ENCODE measurements at regions not wholly inside any gene's neighbourhood (a gene's known extent, or its start where the extent isn't known, plus 50 kb on each side); places are given as distances from the start of the nearest gene placed in this dataset.
A peak's percentile ranks its signal among the peaks of the same experiment; 100 is the strongest.
"Not testable (repeated sequence)": the region's sequence is repeated elsewhere in the genome, so short reads cannot be mapped to it uniquely, and the experiment has no call there.

GRCh38 chr2:87217005-87217404 lies 195.4 kb upstream of the PLGLB1 start:
- not testable (repeated sequence) for H3K9ac ChIP-seq (ENCODE audit: low read length); H3K27me3 ChIP-seq (ENCODE audit: low read length); H3K4me2 ChIP-seq (ENCODE audit: low read depth, low read length, poor library complexity, severe bottlenecking); H3K4me3 ChIP-seq (ENCODE audit: low read length); H3K36me3 ChIP-seq (ENCODE audit: insufficient read depth, low read length); H3K9me2 ChIP-seq (replicated peaks; ENCODE audit: insufficient read depth, low read length); DNase-seq; H3K27ac ChIP-seq (ENCODE audit: low read length); H2AFZ ChIP-seq (ENCODE audit: low read length); H3K9me3 ChIP-seq (ENCODE audit: low read length); H3K79me2 ChIP-seq (ENCODE audit: low read length); H4K20me1 ChIP-seq (ENCODE audit: insufficient read depth, low read depth, low read length); H3K4me1 ChIP-seq (ENCODE audit: low read length)

GRCh38 chr2:87217741-87218410 lies 196.2 kb upstream of the PLGLB1 start:
- H3K27ac ChIP-seq (ENCODE audit: low read length); H2AFZ ChIP-seq (ENCODE audit: low read length); H3K36me3 ChIP-seq (ENCODE audit: insufficient read depth, low read length); H3K79me2 ChIP-seq (ENCODE audit: low read length); H3K4me3 ChIP-seq (ENCODE audit: low read length); H4K20me1 ChIP-seq (ENCODE audit: insufficient read depth, low read depth, low read length); H3K4me2 ChIP-seq (ENCODE audit: low read depth, low read length, poor library complexity, severe bottlenecking); H3K9ac ChIP-seq (ENCODE audit: low read length); H3K9me3 ChIP-seq (ENCODE audit: low read length); H3K9me2 ChIP-seq (replicated peaks; ENCODE audit: insufficient read depth, low read length); H3K27me3 ChIP-seq (ENCODE audit: low read length); H3K4me1 ChIP-seq (ENCODE audit: low read length): not testable (repeated sequence)
- DNase-seq, result peak; percentile 38

- H4K20me1 ChIP-seq (ENCODE audit: insufficient read depth, low read depth, low read length); H3K27me3 ChIP-seq (ENCODE audit: low read length); H3K79me2 ChIP-seq (ENCODE audit: low read length); H3K9ac ChIP-seq (ENCODE audit: low read length); H3K36me3 ChIP-seq (ENCODE audit: insufficient read depth, low read length); H3K4me3 ChIP-seq (ENCODE audit: low read length); H2AFZ ChIP-seq (ENCODE audit: low read length); H3K27ac ChIP-seq (ENCODE audit: low read length); H3K9me3 ChIP-seq (ENCODE audit: low read length); H3K9me2 ChIP-seq (replicated peaks; ENCODE audit: insufficient read depth, low read length); H3K4me2 ChIP-seq (ENCODE audit: low read depth, low read length, poor library complexity, severe bottlenecking); H3K4me1 ChIP-seq (ENCODE audit: low read length): not testable (repeated sequence)
- DNase-seq, result peak; percentile 24
Measured at GRCh38 chr2:87220651-87221050, 199.0 kb upstream of the PLGLB1 start.

- H3K9me3 ChIP-seq (ENCODE audit: low read length); H3K27me3 ChIP-seq (ENCODE audit: low read length); H3K4me2 ChIP-seq (ENCODE audit: low read depth, low read length, poor library complexity, severe bottlenecking); H3K4me1 ChIP-seq (ENCODE audit: low read length); H2AFZ ChIP-seq (ENCODE audit: low read length); H3K27ac ChIP-seq (ENCODE audit: low read length); H4K20me1 ChIP-seq (ENCODE audit: insufficient read depth, low read depth, low read length); H3K4me3 ChIP-seq (ENCODE audit: low read length); H3K9ac ChIP-seq (ENCODE audit: low read length); H3K9me2 ChIP-seq (replicated peaks; ENCODE audit: insufficient read depth, low read length); H3K79me2 ChIP-seq (ENCODE audit: low read length); H3K36me3 ChIP-seq (ENCODE audit: insufficient read depth, low read length): not testable (repeated sequence)
- peak; percentile 46 for DNase-seq
Measured at GRCh38 chr2:87222131-87222530, 200.5 kb upstream of the PLGLB1 start.

- DNase-seq; H3K36me3 ChIP-seq (ENCODE audit: insufficient read depth, low read length); H3K4me2 ChIP-seq (ENCODE audit: low read depth, low read length, poor library complexity, severe bottlenecking); H3K4me3 ChIP-seq (ENCODE audit: low read length); H3K27ac ChIP-seq (ENCODE audit: low read length); H2AFZ ChIP-seq (ENCODE audit: low read length); H3K9ac ChIP-seq (ENCODE audit: low read length); H3K27me3 ChIP-seq (ENCODE audit: low read length); H3K4me1 ChIP-seq (ENCODE audit: low read length); H3K9me3 ChIP-seq (ENCODE audit: low read length); H4K20me1 ChIP-seq (ENCODE audit: insufficient read depth, low read depth, low read length); H3K79me2 ChIP-seq (ENCODE audit: low read length); H3K9me2 ChIP-seq (replicated peaks; ENCODE audit: insufficient read depth, low read length): not testable (repeated sequence)
Measured at GRCh38 chr2:87223873-87224272, 202.2 kb upstream of the PLGLB1 start.

- H3K79me2 ChIP-seq (ENCODE audit: low read length); H3K4me3 ChIP-seq (ENCODE audit: low read length): not testable (repeated sequence)
- peak; percentile 41 for DNase-seq
Measured at GRCh38 chr2:87229091-87229689, 207.5 kb upstream of the PLGLB1 start.

GRCh38 chr2:87229964-87230363 lies 208.3 kb upstream of the PLGLB1 start:
- H3K9ac ChIP-seq (ENCODE audit: low read length), result not testable (repeated sequence)

More at GRCh38 chr2:87229091-87229689, 207.5 kb upstream of the PLGLB1 start:
- peak overlapping the region; percentile 23 for H3K4me2 ChIP-seq (ENCODE audit: low read depth, low read length, poor library complexity, severe bottlenecking)
- H3K4me1 ChIP-seq (ENCODE audit: low read length); H3K9me3 ChIP-seq (ENCODE audit: low read length); H2AFZ ChIP-seq (ENCODE audit: low read length); H3K36me3 ChIP-seq (ENCODE audit: insufficient read depth, low read length); H3K9me2 ChIP-seq (replicated peaks; ENCODE audit: insufficient read depth, low read length); H4K20me1 ChIP-seq (ENCODE audit: insufficient read depth, low read depth, low read length); H3K9ac ChIP-seq (ENCODE audit: low read length); H3K27ac ChIP-seq (ENCODE audit: low read length); H3K27me3 ChIP-seq (ENCODE audit: low read length): not testable (repeated sequence)

GRCh38 chr2:87235333-87235981 lies 213.8 kb upstream of the PLGLB1 start:
- DNase-seq; H3K36me3 ChIP-seq (ENCODE audit: insufficient read depth, low read length); H3K9ac ChIP-seq (ENCODE audit: low read length); H3K4me2 ChIP-seq (ENCODE audit: low read depth, low read length, poor library complexity, severe bottlenecking); H2AFZ ChIP-seq (ENCODE audit: low read length); H4K20me1 ChIP-seq (ENCODE audit: insufficient read depth, low read depth, low read length); H3K9me2 ChIP-seq (replicated peaks; ENCODE audit: insufficient read depth, low read length); H3K79me2 ChIP-seq (ENCODE audit: low read length); H3K27me3 ChIP-seq (ENCODE audit: low read length); H3K4me3 ChIP-seq (ENCODE audit: low read length); H3K27ac ChIP-seq (ENCODE audit: low read length); H3K9me3 ChIP-seq (ENCODE audit: low read length); H3K4me1 ChIP-seq (ENCODE audit: low read length): not testable (repeated sequence)

More at GRCh38 chr2:87229964-87230363, 208.3 kb upstream of the PLGLB1 start:
- DNase-seq; H3K4me3 ChIP-seq (ENCODE audit: low read length); H3K79me2 ChIP-seq (ENCODE audit: low read length); H3K9me3 ChIP-seq (ENCODE audit: low read length); H3K4me2 ChIP-seq (ENCODE audit: low read depth, low read length, poor library complexity, severe bottlenecking); H3K9me2 ChIP-seq (replicated peaks; ENCODE audit: insufficient read depth, low read length); H3K27ac ChIP-seq (ENCODE audit: low read length); H3K4me1 ChIP-seq (ENCODE audit: low read length); H2AFZ ChIP-seq (ENCODE audit: low read length); H4K20me1 ChIP-seq (ENCODE audit: insufficient read depth, low read depth, low read length); H3K36me3 ChIP-seq (ENCODE audit: insufficient read depth, low read length); H3K27me3 ChIP-seq (ENCODE audit: low read length): not testable (repeated sequence)

Measured in Karpas-422 (cell line).